Uterus (tissue), 2 donors: ENCODE measurements at regions not wholly inside any gene's neighbourhood (a gene's known extent, or its start where the extent isn't known, plus 50 kb on each side); places are given as distances from the start of the nearest gene placed in this dataset.

Experiments
- CTCF ChIP-seq, 4 experiments: fragments of 200-600 bp in 2 of 4; fragments of 450-650 bp in 2 of 4; sonication (generic) in 2 of 4; IDR thresholded peaks; one replicate each; pipeline ENCODE4 v1.5.1; 2016 to 2019; ENCODE audit warnings: antibody characterized with exemption in 4 of 4, mild to moderate bottlenecking in 2 of 4, moderate library complexity in 1 of 4
- POLR2A ChIP-seq, 2 donors: fragments of 450-650 bp; IDR thresholded peaks; one replicate each; pipeline ENCODE4 v1.6.1; 2016; ENCODE audit warnings: antibody characterized with exemption in 2 of 2, mild to moderate bottlenecking in 1 of 2, moderate library complexity in 1 of 2

DNA sequence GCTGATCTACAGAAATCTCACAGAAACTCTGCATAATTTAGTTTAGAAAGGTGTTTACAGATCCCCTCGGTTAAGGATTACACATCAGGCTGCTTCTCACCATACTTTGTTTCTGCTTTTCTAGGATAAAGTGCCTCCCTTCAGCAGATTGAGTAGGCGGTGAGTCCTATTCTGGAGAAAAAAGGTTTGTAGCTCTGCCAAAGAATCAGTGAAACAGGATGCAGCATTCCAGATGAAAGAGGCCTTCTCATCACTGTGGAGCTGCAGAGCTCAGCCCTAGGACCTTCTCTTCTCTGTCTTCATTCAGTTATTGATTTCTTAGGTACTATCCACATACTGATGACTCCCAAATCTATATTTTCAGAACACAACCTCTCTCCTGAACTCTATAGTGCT, 155.5 kb upstream of the KRR1 start:
- TF ChIP-seq CTCF (IDR thresholded peaks at IDR 0.05) (no peak), POLR2A (IDR thresholded peaks at IDR 0.05) (no peak)
